ENCODE measurements at regions not wholly inside any gene's neighbourhood (a gene's known extent, or its start where the extent isn't known, plus 50 kb on each side); places are given as distances from the start of the nearest gene placed in this dataset.

DNA sequence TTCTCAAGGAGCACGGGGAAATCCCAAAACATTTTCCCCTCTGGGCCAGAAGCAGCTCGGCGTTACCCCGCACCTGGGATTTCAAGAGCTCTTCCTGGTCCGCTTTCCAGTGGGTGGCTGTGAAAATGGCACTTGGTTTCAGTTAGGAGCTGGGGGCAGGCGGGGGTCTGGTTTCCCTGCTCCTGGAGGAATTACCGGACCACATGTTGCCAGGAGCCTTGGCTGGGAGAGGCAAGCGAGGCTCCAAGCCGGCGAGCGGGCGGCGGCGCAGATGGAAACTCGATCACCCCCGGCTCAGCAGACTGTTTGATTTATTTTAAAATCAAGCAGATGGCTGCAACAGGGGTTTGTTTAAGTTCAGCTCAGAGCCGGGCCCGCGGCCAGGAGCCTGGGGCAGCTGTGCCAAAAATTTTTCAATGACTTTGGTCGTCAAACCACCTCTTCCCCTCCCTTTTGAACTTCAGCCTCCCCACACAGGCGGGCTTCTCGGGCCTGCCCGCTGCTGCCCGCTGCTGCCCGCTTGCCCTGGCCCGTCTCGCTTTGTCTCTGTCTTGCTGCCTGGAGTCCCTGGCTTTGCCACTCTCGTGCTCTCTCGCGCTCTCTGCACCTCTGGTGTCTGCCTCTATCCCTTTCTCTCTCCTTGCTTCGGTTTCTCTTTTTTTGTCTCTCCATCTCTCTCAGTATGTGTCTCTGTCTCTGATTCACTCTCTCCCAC is 108.0 kb upstream of the CIBAR2 start:
- Mint-ChIP-seq H3K27me3 (ENCODE audit: low read depth, unreplicated experiment) (peaks cover 4% of the 10 kb centered on the region), H3K4me3 (ENCODE audit: unreplicated experiment) (no peak overlapping the region), H3K4me1 (ENCODE audit: low read depth, unreplicated experiment) (peaks cover 4% of the 10 kb centered on the region), H3K27ac (ENCODE audit: unreplicated experiment) (no peak overlapping the region), H3K36me3 (ENCODE audit: low read depth, unreplicated experiment) (no peaks in the 10 kb centered on the region), H3K9me3 (ENCODE audit: unreplicated experiment) (no peaks in the 10 kb centered on the region)
- TF ChIP-seq EZH2 (IDR thresholded peaks at IDR 0.05; ENCODE audit: insufficient read depth, low read length) = no peak
- TF ChIP-seq, protein P1, sequence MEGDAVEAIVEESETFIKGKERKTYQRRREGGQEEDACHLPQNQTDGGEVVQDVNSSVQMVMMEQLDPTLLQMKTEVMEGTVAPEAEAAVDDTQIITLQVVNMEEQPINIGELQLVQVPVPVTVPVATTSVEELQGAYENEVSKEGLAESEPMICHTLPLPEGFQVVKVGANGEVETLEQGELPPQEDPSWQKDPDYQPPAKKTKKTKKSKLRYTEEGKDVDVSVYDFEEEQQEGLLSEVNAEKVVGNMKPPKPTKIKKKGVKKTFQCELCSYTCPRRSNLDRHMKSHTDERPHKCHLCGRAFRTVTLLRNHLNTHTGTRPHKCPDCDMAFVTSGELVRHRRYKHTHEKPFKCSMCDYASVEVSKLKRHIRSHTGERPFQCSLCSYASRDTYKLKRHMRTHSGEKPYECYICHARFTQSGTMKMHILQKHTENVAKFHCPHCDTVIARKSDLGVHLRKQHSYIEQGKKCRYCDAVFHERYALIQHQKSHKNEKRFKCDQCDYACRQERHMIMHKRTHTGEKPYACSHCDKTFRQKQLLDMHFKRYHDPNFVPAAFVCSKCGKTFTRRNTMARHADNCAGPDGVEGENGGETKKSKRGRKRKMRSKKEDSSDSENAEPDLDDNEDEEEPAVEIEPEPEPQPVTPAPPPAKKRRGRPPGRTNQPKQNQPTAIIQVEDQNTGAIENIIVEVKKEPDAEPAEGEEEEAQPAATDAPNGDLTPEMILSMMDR (IDR thresholded peaks at IDR 0.05; ENCODE audit: insufficient read depth, low read depth, low read length) = no peak
- peaks cover 32% of the 10 kb centered on the region for H3K4me1 ChIP-seq (ENCODE audit: insufficient read depth, low read length)
- H3K4me3 ChIP-seq (ENCODE audit: insufficient read depth, low read depth, low read length) = peak overlapping the region; percentile 25
- peaks cover 3% of the 10 kb centered on the region for H3K79me2 ChIP-seq (ENCODE audit: insufficient read depth, low read length)
- H4K20me1 ChIP-seq (ENCODE audit: insufficient read depth, low read length) = peaks cover 13% of the 10 kb centered on the region
- no peaks in the 10 kb centered on the region for H3K9me3 ChIP-seq (ENCODE audit: insufficient read depth, low read depth, low read length)
- no peak for FAIRE-seq
- H3K4me2 ChIP-seq (ENCODE audit: low read length) = peak overlapping the region; percentile 83
- peak overlapping the region; percentile 47 for H3K27ac ChIP-seq (ENCODE audit: low read depth, low read length)
- DNase-seq (ENCODE audit: low read depth) = peak; percentile 79
- no peaks in the 10 kb centered on the region for H3K27me3 ChIP-seq (ENCODE audit: insufficient read depth, low read length)
- H3K36me3 ChIP-seq (ENCODE audit: insufficient read depth, low read length) = no peaks in the 10 kb centered on the region
- H2AFZ ChIP-seq (ENCODE audit: low read depth, low read length) = peak overlapping the region; percentile 64
- peak overlapping the region; percentile 77 for H3K9ac ChIP-seq (ENCODE audit: low read length)

DNA sequence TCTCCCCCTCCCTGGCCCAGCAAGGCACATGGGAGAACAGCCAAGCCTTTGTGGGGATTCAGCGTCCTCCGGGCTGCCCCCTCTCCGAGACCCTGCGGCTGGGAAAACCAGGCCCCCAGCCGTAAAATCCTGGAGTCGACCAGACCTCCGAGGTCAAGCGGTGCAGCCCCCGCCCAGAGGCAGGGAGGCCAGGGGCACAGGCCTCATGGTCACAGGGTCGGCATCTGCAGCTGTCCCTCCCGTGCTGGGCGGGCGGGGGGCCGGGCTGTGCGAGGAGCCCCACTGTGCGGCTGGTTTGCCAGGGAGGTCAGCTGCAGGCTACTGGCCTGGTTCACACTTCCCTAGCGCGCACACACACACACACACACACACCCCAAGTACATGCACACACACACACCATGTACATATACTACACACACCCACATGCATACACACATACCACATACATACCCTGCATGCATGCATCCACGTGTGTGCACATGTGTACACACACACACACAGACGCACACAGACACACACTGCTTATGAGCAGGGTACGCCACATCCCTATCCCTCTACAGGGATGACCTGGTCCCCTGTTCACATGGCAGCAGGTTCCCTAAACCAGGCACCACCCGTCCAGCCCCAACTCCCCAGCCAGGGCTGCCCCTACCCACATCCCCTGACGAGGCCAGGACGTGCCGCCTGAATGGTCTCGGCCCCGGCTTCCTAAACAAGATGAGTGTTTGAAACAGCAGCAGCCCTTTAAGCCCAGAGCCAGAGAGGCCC is 108.9 kb upstream of the CIBAR2 start:
- H3K4me3 Mint-ChIP-seq (ENCODE audit: unreplicated experiment) = no peak overlapping the region
- Histone ChIP-seq H3K27ac (ENCODE audit: low read depth, low read length) (no peak overlapping the region), H2AFZ (ENCODE audit: low read depth, low read length) (no peak overlapping the region), H3K4me2 (ENCODE audit: low read length) (peak overlapping the region; percentile 22), H3K36me3 (ENCODE audit: insufficient read depth, low read length) (no peaks in the 10 kb centered on the region), H4K20me1 (ENCODE audit: insufficient read depth, low read length) (peaks cover 17% of the 10 kb centered on the region), H3K4me3 (ENCODE audit: insufficient read depth, low read depth, low read length) (no peak overlapping the region), H3K4me1 (ENCODE audit: insufficient read depth, low read length) (peaks cover 32% of the 10 kb centered on the region), H3K27me3 (ENCODE audit: insufficient read depth, low read length) (no peaks in the 10 kb centered on the region), H3K9ac (ENCODE audit: low read length) (no peak overlapping the region), H3K79me2 (ENCODE audit: insufficient read depth, low read length) (peaks cover 5% of the 10 kb centered on the region), H3K9me3 (ENCODE audit: insufficient read depth, low read depth, low read length) (no peaks in the 10 kb centered on the region)
- DNase-seq (ENCODE audit: low read depth) (no peak), FAIRE-seq (no peak)
- peaks cover 3% of the 10 kb centered on the region for H3K4me1 Mint-ChIP-seq (ENCODE audit: low read depth, unreplicated experiment)
- TF ChIP-seq, protein P1 (IDR thresholded peaks at IDR 0.05; ENCODE audit: insufficient read depth, low read depth, low read length) = no peak
- TF ChIP-seq EZH2 (IDR thresholded peaks at IDR 0.05; ENCODE audit: insufficient read depth, low read length) = no peak
- H3K9me3 Mint-ChIP-seq (ENCODE audit: unreplicated experiment) = no peaks in the 10 kb centered on the region
- H3K27me3 Mint-ChIP-seq (ENCODE audit: low read depth, unreplicated experiment) = peaks cover 4% of the 10 kb centered on the region
- H3K27ac Mint-ChIP-seq (ENCODE audit: unreplicated experiment) = no peak overlapping the region
- no peaks in the 10 kb centered on the region for H3K36me3 Mint-ChIP-seq (ENCODE audit: low read depth, unreplicated experiment)
